Stimulated activated CD4-positive, alpha-beta T cell treated with anti-CD3 and anti-CD28 coated beads, Interleukin-1b, Interleukin-23, amount 100 ng/mL, for 1 hour (primary cell): ENCODE measurements at regions not wholly inside any gene's neighbourhood (a gene's known extent, or its start where the extent isn't known, plus 50 kb on each side); places are given as distances from the start of the nearest gene placed in this dataset.
"Not testable (repeated sequence)": the region's sequence is repeated elsewhere in the genome, so short reads cannot be mapped to it uniquely, and the experiment has no call there.

Source experiments
- DNase-seq, 2 donors: peaks; one replicate each; pipeline ENCODE4 v3.0.0-alpha.2; 2020; ENCODE audit warnings: low read depth in 2 of 2

- DNase-seq, result no peak
These were observed 890.2 kb upstream of the VRK2 start for GRCh38 chr2:57156231-57156924.

- no peak for DNase-seq
These were observed 885.6 kb upstream of the VRK2 start for GRCh38 chr2:57160976-57161375.

- DNase-seq, result no peak
These were observed 869.4 kb upstream of the VRK2 start for GRCh38 chr2:57177176-57177575.

- DNase-seq, result no peak
These were observed 866.5 kb upstream of the VRK2 start for GRCh38 chr2:57180042-57180567.

GRCh38 chr2:57180678-57181077 lies 865.9 kb upstream of the VRK2 start:
- DNase-seq, result no peak

GRCh38 chr2:57181315-57182038 lies 865.1 kb upstream of the VRK2 start:
- DNase-seq, result no peak

- DNase-seq, result no peak
These were observed 863.7 kb upstream of the VRK2 start for GRCh38 chr2:57182916-57183315.

GRCh38 chr2:57185568-57185967 lies 861.0 kb upstream of the VRK2 start:
- no peak for DNase-seq

GRCh38 chr2:57190007-57190406 lies 856.6 kb upstream of the VRK2 start:
- DNase-seq, result no peak

GRCh38 chr2:57199663-57200062 lies 846.9 kb upstream of the VRK2 start:
- DNase-seq, result no peak

GRCh38 chr2:57204364-57204763 lies 842.2 kb upstream of the VRK2 start:
- no peak for DNase-seq

- no peak for DNase-seq
These were observed 841.4 kb upstream of the VRK2 start for GRCh38 chr2:57205241-57205640.

GRCh38 chr2:57207191-57207590 lies 839.4 kb upstream of the VRK2 start:
- no peak for DNase-seq

- DNase-seq, result no peak
These were observed 836.8 kb upstream of the VRK2 start for GRCh38 chr2:57209799-57210198.

- DNase-seq, result no peak
These were observed 835.8 kb upstream of the VRK2 start for GRCh38 chr2:57210855-57211254.

- no peak for DNase-seq
These were observed 829.6 kb upstream of the VRK2 start for GRCh38 chr2:57217013-57217412.

- no peak for DNase-seq
These were observed 828.4 kb upstream of the VRK2 start for GRCh38 chr2:57218206-57218605.

- DNase-seq, result not testable (repeated sequence)
These were observed 816.9 kb upstream of the VRK2 start for GRCh38 chr2:57229706-57230105.

GRCh38 chr2:57232341-57232740 lies 814.3 kb upstream of the VRK2 start:
- DNase-seq, result not testable (repeated sequence)

GRCh38 chr2:57251495-57251894 lies 795.1 kb upstream of the VRK2 start:
- DNase-seq, result not testable (repeated sequence)

- not testable (repeated sequence) for DNase-seq
These were observed 770.2 kb upstream of the VRK2 start for GRCh38 chr2:57276408-57276807.

GRCh38 chr2:57278451-57278850 lies 768.2 kb upstream of the VRK2 start:
- DNase-seq, result no peak

GRCh38 chr2:57291209-57291608 lies 755.4 kb upstream of the VRK2 start:
- DNase-seq, result no peak
